Breast epithelium (tissue), 4 donors: ENCODE measurements at regions not wholly inside any gene's neighbourhood (a gene's known extent, or its start where the extent isn't known, plus 50 kb on each side); places are given as distances from the start of the nearest gene placed in this dataset.

Experiments
- DNase-seq, 2 donors: peaks; one replicate each; pipeline ENCODE4 v3.0.0-alpha.2; 2019; ENCODE audit warnings: low spot score in 2 of 2
- H3K27ac ChIP-seq, 2 donors: fragments of 200-600 bp; sonication (generic) in 1 of 2; one replicate each; pipeline ENCODE4 v1.5.1; 2016 to 2019; ENCODE audit warnings: mild to moderate bottlenecking in 1 of 2
- H3K27me3 ChIP-seq, 2 donors: fragments of 200-600 bp; sonication (generic) in 1 of 2; one replicate each; pipeline versions ENCODE4 v1.5.1 to v1.6.0; 2017 to 2019; ENCODE audit warnings: control low read depth in 1 of 2, mild to moderate bottlenecking in 1 of 2
- H3K36me3 ChIP-seq: fragments of 200-600 bp; one replicate; pipeline ENCODE4 v1.5.1; 2019
- H3K4me1 ChIP-seq, 2 donors: fragments of 200-600 bp; sonication (generic); one replicate each; pipeline ENCODE4 v1.5.1; 2016 to 2019; ENCODE audit warnings: control low read depth in 1 of 2
- H3K4me3 ChIP-seq, 3 donors: fragments of 200-600 bp; sonication (generic); 1 replicate in 2 of 3; 2 replicates in 1 of 3; pipeline ENCODE4 v1.5.1; 2016 to 2019; ENCODE audit warnings: mild to moderate bottlenecking in 3 of 3, moderate library complexity in 2 of 3
- H3K9me3 ChIP-seq, 2 donors: fragments of 200-600 bp; sonication (generic) in 1 of 2; one replicate each; pipeline ENCODE4 v1.5.1; 2016 to 2019; ENCODE audit warnings: control low read depth in 1 of 2
- CTCF ChIP-seq, 3 donors: fragments of 450-650 bp; IDR thresholded peaks; one replicate each; pipeline ENCODE4 v1.5.1; 2016 to 2017; ENCODE audit warnings: antibody characterized with exemption in 3 of 3, mild to moderate bottlenecking in 3 of 3, moderate library complexity in 3 of 3
- POLR2A ChIP-seq: fragments of 450-650 bp; IDR thresholded peaks from one replicate; pipeline ENCODE4 v1.6.1; 2016; ENCODE audit warnings: antibody characterized with exemption, mild to moderate bottlenecking, moderate library complexity
- POLR2AphosphoS5 ChIP-seq, 3 donors: sonication (generic); formaldehyde crosslinking; IDR thresholded peaks; one replicate each; pipeline ENCODE4 v1.6.1; 2017; ENCODE audit warnings: antibody characterized with exemption in 3 of 3
- intact Hi-C: fragments of 100-400 bp; cut with DNase I; formaldehyde crosslinking; loops from one replicate; pipeline ENCODE4 v1.15.1; 2023; ENCODE audit warnings: low total_unique reads

GRCh38 chr22:48553694-48554308, 1273.9 kb downstream of the BRD1 start:
- no peak overlapping the region for H3K4me3 ChIP-seq
- intact Hi-C loops = no loop called here
- H3K9me3 ChIP-seq = no peaks in the 10 kb centered on the region
- H3K4me1 ChIP-seq = no peaks in the 10 kb centered on the region
- TF ChIP-seq POLR2A = no peak
- TF ChIP-seq CTCF (IDR thresholded peaks at IDR 0.05) = no peak
- no peak for TF ChIP-seq POLR2AphosphoS5 (IDR thresholded peaks at IDR 0.05)
- DNase-seq = no peak
- no peaks in the 10 kb centered on the region for H3K36me3 ChIP-seq
- H3K27me3 ChIP-seq = peaks cover 0 to 59% of the 10 kb centered on the region in 2 donors
- H3K27ac ChIP-seq = no peak overlapping the region

GRCh38 chr22:48553119-48553518, 1274.6 kb downstream of the BRD1 start:
- intact Hi-C loops = no loop called here

GRCh38 chr22:48551716-48552268, 1275.9 kb downstream of the BRD1 start:
- intact Hi-C loops = no loop called here
- TF ChIP-seq CTCF (IDR thresholded peaks at IDR 0.05) (no peak), POLR2A (no peak), POLR2AphosphoS5 (IDR thresholded peaks at IDR 0.05) (no peak)
- Histone ChIP-seq H3K4me3 (no peak overlapping the region), H3K36me3 (no peaks in the 10 kb centered on the region), H3K27ac (no peak overlapping the region), H3K4me1 (no peaks in the 10 kb centered on the region), H3K27me3 (peaks cover 0 to 49% of the 10 kb centered on the region in 2 donors), H3K9me3 (no peaks in the 10 kb centered on the region)
- DNase-seq = no peak

More at GRCh38 chr22:48553119-48553518, 1274.6 kb downstream of the BRD1 start:
- no peaks in the 10 kb centered on the region for H3K4me1 ChIP-seq
- no peak overlapping the region for H3K27ac ChIP-seq
- no peaks in the 10 kb centered on the region for H3K9me3 ChIP-seq
- no peak overlapping the region for H3K4me3 ChIP-seq
- peaks cover 0 to 59% of the 10 kb centered on the region in 2 donors for H3K27me3 ChIP-seq
- no peak for DNase-seq
- no peaks in the 10 kb centered on the region for H3K36me3 ChIP-seq
- TF ChIP-seq POLR2A (no peak), CTCF (IDR thresholded peaks at IDR 0.05) (no peak), POLR2AphosphoS5 (IDR thresholded peaks at IDR 0.05) (no peak)

- no peaks in the 10 kb centered on the region for H3K9me3 ChIP-seq
- H3K4me1 ChIP-seq = no peaks in the 10 kb centered on the region
- H3K27ac ChIP-seq = no peak overlapping the region
- DNase-seq = no peak
- H3K4me3 ChIP-seq = no peak overlapping the region
- no peaks in the 10 kb centered on the region for H3K36me3 ChIP-seq
- intact Hi-C loops = no loop called here
- TF ChIP-seq CTCF (IDR thresholded peaks at IDR 0.05) = no peak
- TF ChIP-seq POLR2A = no peak
- no peak for TF ChIP-seq POLR2AphosphoS5 (IDR thresholded peaks at IDR 0.05)
- peaks cover 0 to 43% of the 10 kb centered on the region in 2 donors for H3K27me3 ChIP-seq
These were observed 1276.6 kb downstream of the BRD1 start for GRCh38 chr22:48551061-48551460.

GRCh38 chr22:48548391-48548790, 1279.3 kb downstream of the BRD1 start:
- H3K4me3 ChIP-seq = no peak overlapping the region
- H3K4me1 ChIP-seq = no peaks in the 10 kb centered on the region
- H3K36me3 ChIP-seq = no peaks in the 10 kb centered on the region
- TF ChIP-seq POLR2AphosphoS5 (IDR thresholded peaks at IDR 0.05) = no peak
- TF ChIP-seq CTCF (IDR thresholded peaks at IDR 0.05) = no peak
- no peak for TF ChIP-seq POLR2A
- H3K9me3 ChIP-seq = no peaks in the 10 kb centered on the region
- H3K27me3 ChIP-seq = peaks cover 0 to 39% of the 10 kb centered on the region in 2 donors
- no peak for DNase-seq
- intact Hi-C loops = no loop called here
- H3K27ac ChIP-seq = no peak overlapping the region
